ENCODE measurements at regions not wholly inside any gene's neighbourhood (a gene's known extent, or its start where the extent isn't known, plus 50 kb on each side); places are given as distances from the start of the nearest gene placed in this dataset.

- no peak for DNase-seq
These were observed 381.4 kb upstream of the TGFBR2 start for GRCh38 chr3:30225021-30225420.

DNA sequence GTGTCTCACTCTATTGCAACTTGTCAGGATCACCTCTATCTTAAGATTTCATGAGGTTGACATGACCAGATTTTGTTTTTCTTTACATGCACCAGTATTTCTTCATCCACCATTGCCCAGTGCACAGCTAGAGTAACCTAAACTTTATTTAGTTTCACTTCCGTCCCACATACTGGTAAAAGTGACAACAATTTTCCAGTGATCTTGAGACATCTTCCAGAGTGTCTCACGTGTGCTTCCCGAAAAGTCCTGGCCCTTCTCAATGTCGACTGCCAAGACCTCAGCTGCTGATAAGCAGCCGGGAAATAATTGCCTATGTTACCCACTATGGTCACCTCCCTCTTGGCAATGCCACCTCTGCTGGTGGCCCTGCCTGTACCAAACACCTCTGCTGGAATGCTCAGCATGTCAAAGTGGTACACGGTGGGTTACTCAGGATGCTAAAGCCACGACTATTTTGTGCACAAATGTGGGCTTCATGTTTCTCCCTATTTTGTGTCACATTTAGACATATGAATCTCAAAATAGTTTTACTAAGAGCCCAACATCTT lies 379.7 kb upstream of the TGFBR2 start:
- no peak for DNase-seq

DNA sequence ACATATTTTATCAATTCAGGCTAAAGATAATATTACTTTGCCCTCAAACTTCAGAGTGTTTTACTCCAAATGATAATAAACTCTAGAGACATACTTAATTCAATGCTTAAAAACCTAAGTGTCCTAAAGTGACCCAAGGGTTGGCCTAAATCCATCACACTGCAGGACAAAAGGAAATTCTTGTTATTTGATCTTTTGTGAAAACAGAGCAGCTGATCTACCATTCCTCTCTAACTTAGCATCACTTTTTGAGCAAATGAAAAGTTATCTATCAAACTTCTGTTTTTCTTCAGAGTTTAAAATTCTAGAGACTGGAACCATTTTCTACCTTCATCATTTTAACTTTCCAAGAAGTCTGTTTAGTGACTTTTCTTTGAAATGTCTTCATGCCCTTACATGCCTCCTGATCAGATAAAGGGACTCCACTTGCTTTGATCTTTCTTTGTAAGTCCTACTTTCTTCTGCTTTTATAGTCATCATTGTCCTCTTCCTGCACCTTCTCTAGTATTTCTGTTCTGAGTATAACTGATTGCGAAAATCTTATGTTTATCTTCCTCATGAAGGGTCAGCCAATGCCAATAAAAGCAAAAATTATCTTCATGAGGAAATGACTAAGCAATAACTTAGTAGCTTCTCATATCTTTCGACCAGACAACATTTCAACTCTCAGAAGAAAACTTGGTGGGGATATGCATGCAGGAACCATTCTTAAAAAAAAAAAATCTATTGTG lies 378.7 kb upstream of the TGFBR2 start:
- peak; percentile 98 for DNase-seq

DNA sequence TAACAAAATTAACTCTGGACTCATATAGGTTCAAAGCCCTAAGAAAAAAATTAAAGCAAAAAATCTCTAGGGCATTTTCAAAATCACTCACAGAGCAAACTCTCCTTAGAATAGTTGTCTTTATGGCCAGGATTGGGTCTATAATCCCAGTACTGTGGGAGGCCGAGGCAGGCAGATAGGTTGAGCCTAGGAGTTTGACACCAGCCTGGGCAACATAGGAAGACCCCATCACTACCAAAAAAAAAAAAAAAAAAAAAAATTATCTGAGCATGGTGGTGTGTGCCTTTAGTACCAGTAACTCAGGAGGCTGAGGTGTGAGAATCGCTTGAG lies 378.1 kb upstream of the TGFBR2 start:
- no peak for DNase-seq

DNA sequence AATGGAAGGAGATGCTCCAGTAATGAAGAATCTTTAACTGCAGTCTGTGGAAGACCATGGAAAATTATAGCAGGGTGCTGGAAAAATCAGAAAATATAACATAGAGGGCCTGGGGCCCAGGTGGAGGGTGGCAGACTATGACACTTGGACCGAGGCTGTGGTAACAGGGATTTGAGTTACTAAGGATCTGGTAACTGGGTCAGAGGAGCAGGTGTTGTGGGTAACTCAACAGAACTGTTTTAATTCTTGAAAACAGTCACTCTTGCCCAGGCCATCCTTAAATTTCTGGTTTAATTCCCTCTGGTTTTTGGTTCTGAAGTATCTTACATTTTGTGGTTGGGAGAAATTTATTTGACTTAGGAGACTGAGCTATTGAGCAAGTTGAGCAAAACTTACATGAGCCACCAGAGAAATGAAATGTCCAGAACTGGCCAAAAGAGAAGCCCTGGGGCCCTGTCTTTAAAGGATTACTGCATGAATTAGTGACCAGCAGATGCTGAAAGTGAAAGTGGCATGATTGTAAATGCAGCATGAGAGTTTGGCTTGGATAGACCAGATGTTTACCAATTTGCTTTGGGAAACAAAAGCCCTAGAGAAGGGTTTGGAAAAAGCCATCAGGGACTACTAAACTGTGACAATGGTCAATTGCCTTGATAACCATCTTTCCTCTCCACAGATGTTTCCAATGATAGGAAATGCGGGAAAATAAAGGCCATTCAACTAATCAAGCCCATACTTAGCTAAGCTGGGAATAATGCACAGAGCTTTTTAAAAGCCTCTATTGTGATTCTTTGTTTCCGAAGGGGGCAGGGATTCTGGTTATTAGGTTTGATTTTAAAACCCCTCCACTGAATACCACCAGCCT lies 374.9 kb upstream of the TGFBR2 start:
- DNase-seq = peak; percentile 52 to 60

- DNase-seq = peak; percentile 77 to 83
These were observed 374.3 kb upstream of the TGFBR2 start for GRCh38 chr3:30232142-30232541.

GRCh38 chr3:30233913-30234646 lies 372.3 kb upstream of the TGFBR2 start:
- DNase-seq = no peak

DNA sequence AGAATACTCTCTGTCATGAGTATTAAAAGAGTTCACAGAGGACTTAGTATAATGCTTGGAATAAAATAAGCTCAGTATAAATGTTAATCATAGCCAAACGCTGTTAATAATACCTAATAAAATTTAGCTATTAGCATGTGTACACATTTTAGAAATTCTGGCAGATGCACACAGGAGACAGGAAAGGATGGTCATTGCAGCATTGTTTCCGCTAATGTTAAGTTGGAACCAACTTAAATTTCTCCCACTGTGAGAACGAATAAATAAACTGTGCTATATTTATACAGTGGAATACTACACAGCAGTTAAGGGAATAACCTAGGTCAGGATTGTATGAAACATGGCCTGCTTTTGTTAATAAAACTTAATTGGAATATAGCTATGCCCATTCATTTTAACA lies 370.4 kb upstream of the TGFBR2 start:
- DNase-seq = no peak

- DNase-seq = no peak
These were observed 364.7 kb upstream of the TGFBR2 start for GRCh38 chr3:30241721-30242120.

DNA sequence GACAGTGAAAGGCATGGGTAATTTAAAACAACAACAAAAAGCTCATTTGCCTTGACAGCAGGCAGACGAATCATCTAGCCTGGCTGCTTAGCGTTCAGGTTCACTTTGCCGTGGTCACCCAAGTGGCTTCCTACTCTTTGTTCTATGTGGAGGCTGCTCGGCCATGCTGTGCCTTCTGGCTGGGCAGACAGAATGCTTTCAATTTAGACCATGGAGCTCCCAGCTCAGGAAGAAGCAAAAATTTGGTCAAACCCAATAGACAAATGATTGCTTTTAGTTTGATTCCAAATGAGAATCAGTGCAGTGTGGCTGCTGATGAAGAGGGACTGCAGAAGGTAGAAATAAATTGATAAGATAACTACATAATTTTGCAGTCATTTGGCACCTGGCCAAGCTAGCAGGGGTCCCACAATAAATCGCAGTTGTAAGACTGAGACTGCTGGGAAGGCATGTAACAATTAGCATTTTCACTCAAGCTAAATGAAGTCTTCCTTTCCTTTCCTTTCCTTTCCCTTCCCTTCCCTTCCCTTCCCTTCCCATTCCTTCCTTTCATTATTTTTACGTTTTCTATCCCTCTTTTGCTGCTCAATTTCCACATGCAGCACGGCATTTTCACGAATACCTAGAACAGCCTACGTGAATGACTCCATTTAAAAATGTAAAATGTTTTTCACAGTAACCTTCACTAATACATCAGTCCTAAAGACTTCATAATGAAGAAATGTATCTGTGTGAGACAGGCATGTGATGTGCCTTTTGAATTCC lies 360.4 kb upstream of the TGFBR2 start:
- DNase-seq = no peak

- no peak for DNase-seq
These were observed 358.0 kb upstream of the TGFBR2 start for GRCh38 chr3:30248423-30248822.

DNA sequence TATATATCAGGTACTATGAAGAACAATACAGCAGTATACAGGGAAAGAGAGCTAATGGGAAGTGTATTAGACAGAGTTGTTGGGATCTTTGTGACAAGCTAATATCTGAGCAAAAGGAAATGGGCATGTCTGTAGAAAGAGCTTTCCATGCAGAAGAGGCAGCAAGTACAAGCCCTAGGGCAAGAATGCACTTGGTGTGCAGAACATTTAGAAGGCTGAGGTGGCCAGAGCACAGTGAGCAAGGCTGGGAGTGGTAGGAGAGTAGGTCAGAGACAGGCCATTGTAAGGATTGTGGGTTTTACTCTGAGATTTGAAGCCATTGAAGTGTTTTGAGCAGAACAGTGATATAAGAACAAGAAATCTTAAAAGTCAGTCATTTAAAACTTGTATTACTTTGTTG lies 353.9 kb upstream of the TGFBR2 start:
- DNase-seq = no peak

DNA sequence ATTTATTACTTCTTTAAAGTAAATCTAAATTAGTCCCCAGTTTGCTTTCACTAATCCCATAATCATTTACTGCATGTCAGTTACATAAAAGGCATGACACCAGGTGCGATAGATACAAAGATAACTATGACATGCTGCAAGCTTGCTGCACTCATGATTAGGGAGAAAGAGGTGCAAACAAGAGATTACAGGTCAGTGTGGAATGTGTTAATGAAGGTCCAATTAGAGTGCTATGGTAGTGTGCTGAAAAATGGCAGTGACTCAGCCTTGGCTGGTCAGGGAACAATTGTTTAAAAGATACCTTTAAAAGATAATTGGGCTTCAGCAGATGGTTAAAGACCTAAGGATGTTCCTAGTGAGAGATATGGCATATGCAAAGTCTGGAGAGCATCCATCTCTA lies 352.6 kb upstream of the TGFBR2 start:
- DNase-seq = no peak

DNA sequence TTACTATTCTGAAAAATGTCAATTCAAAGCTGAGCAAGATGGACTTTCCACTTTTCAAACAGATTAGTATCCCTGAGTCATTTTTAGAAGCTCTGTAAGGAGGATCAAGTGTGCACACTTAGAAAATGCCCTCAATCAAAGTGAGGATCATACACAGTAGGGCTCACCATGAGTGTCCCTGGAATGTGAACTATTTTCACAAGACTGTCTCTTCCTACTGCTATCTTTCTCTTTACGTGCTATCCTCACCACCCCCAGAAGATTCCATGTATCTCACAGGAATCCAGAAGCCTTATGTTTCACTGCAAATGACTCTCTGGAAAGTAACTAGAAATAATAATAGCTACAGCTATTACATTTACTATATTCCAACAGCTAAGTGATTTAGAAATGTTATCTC lies 349.9 kb upstream of the TGFBR2 start:
- DNase-seq = no peak

DNA sequence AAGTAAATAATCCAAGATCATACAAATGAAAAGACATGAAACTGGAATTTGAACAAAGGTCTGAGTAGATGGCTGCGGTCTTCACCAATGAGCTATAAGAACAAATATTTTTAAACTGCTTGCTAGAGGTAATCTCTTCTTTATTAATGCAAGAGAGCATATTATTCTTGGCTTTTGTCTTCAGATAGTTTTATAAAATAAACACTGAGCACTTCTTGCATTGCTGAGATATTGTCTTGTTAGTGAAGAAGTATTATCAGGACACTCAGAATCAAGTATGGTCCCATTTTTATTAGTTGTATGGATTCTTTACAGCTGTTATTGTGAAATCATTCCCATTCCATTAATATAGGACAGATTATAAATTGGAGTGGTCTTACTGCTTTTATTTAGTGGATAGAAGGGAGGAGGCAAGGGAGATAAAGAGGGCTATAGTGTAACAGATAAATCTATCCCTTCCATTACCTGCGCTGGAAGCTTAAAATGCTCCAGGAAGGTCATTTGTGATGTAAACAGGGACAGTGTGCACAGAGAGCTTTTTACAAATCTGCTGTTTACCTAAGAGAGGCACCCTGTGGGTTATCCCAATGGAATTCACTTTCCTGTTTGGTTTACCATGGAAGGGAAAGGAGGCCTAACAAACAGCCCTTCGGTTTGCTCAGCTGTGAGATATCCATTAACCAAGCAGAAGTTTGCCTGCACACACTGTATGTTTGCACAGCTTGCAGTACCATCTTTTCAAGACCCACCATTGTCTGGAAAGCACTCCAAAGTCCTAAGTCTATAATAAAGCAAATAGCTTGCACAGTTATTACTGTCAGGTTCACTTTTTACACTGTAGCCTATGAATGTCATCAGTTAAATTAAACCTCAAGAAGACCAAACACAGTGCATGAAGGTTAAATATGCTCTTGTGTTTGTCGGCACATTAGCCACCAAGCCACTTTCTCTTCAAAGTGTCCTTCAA lies 347.7 kb upstream of the TGFBR2 start:
- no peak for DNase-seq

GRCh38 chr3:30259730-30260129 lies 346.7 kb upstream of the TGFBR2 start:
- DNase-seq = no peak

GRCh38 chr3:30260762-30261161 lies 345.6 kb upstream of the TGFBR2 start:
- DNase-seq = no peak

DNA sequence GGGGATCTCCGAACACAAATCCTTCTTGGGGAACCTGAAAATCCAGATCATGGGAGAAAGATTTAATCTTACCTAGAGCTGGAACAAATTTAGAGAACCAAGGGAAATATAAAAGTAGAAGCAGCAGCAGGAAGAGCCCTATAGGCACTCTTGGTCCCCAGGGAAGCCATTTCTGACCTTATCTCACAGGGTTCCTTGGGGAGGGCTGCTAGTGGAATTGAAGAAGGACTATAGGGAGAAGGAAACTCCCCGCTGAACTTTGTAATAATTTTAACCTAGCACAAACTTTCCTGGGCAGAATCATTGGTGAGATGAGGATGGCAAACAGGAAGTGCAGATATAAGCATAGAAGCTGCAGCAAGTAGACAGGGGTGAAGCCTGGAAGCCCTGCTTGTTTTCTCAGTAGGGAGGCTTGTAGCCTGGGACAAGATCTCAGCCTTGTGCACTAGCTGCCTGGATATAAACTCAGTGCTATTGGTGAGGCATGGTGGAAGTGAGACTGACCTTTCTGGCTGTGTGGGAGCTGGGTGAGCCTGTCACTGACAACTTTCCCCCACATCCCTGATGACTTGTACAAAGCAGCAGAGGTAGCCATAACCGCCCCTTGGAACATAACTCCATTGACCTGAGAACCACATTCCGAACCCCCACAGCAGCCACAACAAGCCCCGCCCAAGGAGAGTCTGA lies 343.0 kb upstream of the TGFBR2 start:
- DNase-seq = no peak

DNA sequence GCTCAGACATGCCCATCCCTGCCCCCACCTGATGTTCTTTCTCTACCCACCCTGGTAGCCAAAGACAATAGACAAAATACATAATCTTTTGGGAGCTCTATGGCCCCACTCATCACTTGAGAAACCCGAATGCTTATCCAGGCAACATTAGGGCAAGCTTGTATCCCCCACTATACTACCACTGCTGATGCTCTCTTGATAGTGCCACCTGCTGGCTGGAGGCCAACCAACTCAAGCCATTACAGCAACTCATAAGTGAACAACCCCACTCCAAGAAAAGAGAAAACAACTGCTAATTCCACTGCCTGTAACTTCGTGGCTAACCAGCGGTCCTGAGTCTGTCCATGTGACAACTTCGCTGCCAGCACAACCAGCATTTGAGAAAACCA lies 342.5 kb upstream of the TGFBR2 start:
- no peak for DNase-seq

GRCh38 chr3:30266524-30266923 lies 339.9 kb upstream of the TGFBR2 start:
- DNase-seq = no peak

DNA sequence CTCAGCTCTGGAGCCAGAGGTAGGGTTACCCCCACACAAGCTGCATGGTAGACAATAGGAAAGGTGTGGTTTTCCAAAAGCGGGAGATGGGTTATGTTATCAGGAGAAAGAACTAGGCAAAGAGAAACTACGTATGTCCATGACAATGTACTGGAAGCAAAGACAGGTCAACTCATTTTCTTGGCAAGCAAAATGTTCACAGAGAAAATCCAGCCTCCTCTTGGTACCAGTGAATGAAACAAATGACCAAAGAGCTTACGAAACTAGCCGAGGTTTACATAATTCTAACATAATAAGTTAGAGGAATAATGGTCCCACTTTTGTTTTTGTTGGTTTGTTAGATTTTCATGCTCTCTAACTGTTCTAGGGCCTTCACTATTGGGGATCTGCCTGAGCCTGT lies 338.1 kb upstream of the TGFBR2 start:
- no peak for DNase-seq

All from AML-193 (cell line).